ENCODE measurements at regions not wholly inside any gene's neighbourhood (a gene's known extent, or its start where the extent isn't known, plus 50 kb on each side); places are given as distances from the start of the nearest gene placed in this dataset.

DNA sequence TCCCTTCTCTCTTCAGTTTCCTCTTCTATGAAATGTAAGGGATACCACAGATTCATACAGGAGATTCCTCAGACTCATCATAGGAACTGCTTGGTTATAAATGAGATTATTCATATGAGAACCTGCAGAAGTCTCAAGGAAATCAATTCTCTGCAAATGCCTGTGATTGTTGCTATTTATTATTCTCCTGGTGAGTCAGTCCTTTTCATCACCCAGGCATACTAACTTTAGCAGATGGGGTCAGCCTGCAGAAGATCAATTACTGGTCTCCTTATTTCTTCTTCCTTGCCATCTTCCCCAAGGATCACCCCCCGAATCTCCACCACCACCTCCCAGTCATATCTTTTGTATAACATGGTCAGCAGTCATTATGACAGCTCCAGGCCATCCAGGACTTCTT is 53.8 kb upstream of the DCP1A start:
- Histone ChIP-seq H2BK5ac (ENCODE audit: low read depth, low read length) (no peak overlapping the region), H3K4ac (replicated peaks; ENCODE audit: insufficient read length, low read depth, low read length) (no peak overlapping the region), H3K23me2 (ENCODE audit: low read depth, low read length) (no peaks in the 10 kb centered on the region), H4K8ac (ENCODE audit: extremely low read depth, insufficient read depth, low read length) (no peak overlapping the region), H3K27ac (ENCODE audit: low read depth, low read length) (no peak overlapping the region), H3K79me1 (ENCODE audit: low read depth, low read length) (no peaks in the 10 kb centered on the region), H3K18ac (ENCODE audit: extremely low read depth, low read length) (no peak overlapping the region), H3K36me3 (ENCODE audit: control insufficient read depth in 2 of 4, insufficient read depth in 4 of 4, low read length in 3 of 4) (no peaks in the 10 kb centered on the region), H2BK15ac (ENCODE audit: low read length) (no peak overlapping the region), H2BK120ac (replicated peaks; ENCODE audit: low read depth, low read length) (no peak overlapping the region), H3K27me3 (replicated peaks in 1 of 4; ENCODE audit: control insufficient read depth in 3 of 4, extremely low read depth in 1 of 4, insufficient read depth in 3 of 4, low read length in 3 of 4) (no peaks in the 10 kb centered on the region), H3K56ac (replicated peaks; ENCODE audit: insufficient read length, low read depth, low read length) (no peak overlapping the region), H3K14ac (ENCODE audit: insufficient read length) (no peak overlapping the region), H3K79me2 (ENCODE audit: control insufficient read depth in 1 of 2, insufficient read depth in 2 of 2, low read length in 2 of 2) (no peaks in the 10 kb centered on the region), H2AFZ (ENCODE audit: low read length) (no peak overlapping the region), H3K4me1 (replicated peaks in 1 of 4; ENCODE audit: control insufficient read depth in 3 of 4, insufficient read depth in 4 of 4, low read length in 3 of 4) (no peaks in the 10 kb centered on the region), H3K23ac (ENCODE audit: insufficient read length) (no peak overlapping the region), H3K9ac (replicated peaks in 1 of 4; ENCODE audit: extremely low read depth in 1 of 4, low read depth in 3 of 4, low read length in 3 of 4) (no peak overlapping the region), H2AK5ac (ENCODE audit: low read depth, low read length) (no peak overlapping the region), H3K4me3 (ENCODE audit: extremely low read depth in 1 of 4, insufficient read depth in 2 of 4, low read depth in 3 of 4, low read length in 4 of 4) (no peak overlapping the region), H3K9me3 (ENCODE audit: insufficient read depth in 2 of 2, low read depth in 1 of 2, low read length in 1 of 2) (no peaks in the 10 kb centered on the region), H2BK20ac (ENCODE audit: low read length) (no peak overlapping the region), H4K20me1 (replicated peaks in 1 of 2; ENCODE audit: control insufficient read depth in 1 of 2, insufficient read depth in 2 of 2, low read length in 2 of 2) (no peaks in the 10 kb centered on the region), H4K91ac (replicated peaks; ENCODE audit: insufficient read length, low read length) (no peak overlapping the region), H3K4me2 (ENCODE audit: insufficient read depth in 1 of 2, low read depth in 2 of 2, low read length in 2 of 2) (no peak overlapping the region), H4K5ac (ENCODE audit: insufficient read length, low read depth, low read length) (no peak overlapping the region), H2BK12ac (ENCODE audit: low read depth, low read length) (no peak overlapping the region)
- POLR2A ChIA-PET (ENCODE audit: partially characterized antibody), result no interaction called here
- FAIRE-seq, result no peak
- DNase-seq (ENCODE audit: low read depth in 1 of 2, low spot score in 2 of 2), result no peak
- 83% methylated on average over 1 of the region's 1 CpG; no CpG with 5 or more reads in 1 of the 2 experiments for WGBS, 2 experiments (ENCODE audit: extremely low coverage in 1 of 2, insufficient coverage in 1 of 2, insufficient read length in 1 of 2, insufficient replicate concordance in 2 of 2, low coverage in 1 of 2, low lambda C conversion rate in 2 of 2, missing lambda C conversion rate in 1 of 2)
- TF ChIP-seq CHD2 (IDR thresholded peaks at IDR 0.05; ENCODE audit: low read length) (no peak), SIRT6 (IDR thresholded peaks at IDR 0.05; ENCODE audit: low read length) (no peak)
- CTCF ChIA-PET (ENCODE audit: partially characterized antibody), result no interaction called here
